HL-60 (cell line): ENCODE measurements at regions not wholly inside any gene's neighbourhood (a gene's known extent, or its start where the extent isn't known, plus 50 kb on each side); places are given as distances from the start of the nearest gene placed in this dataset.

Experiments used
- GABPA ChIP-seq: IDR thresholded peaks from 2 replicates; pipeline ENCODE4 v1.6.1; 2012; ENCODE audit warnings: low read depth
- POLR2AphosphoS5 ChIP-seq: IDR thresholded peaks from 2 replicates; pipeline ENCODE4 v1.6.1; 2012; ENCODE audit warnings: low read depth
- SPI1 ChIP-seq: IDR thresholded peaks from 2 replicates; pipeline ENCODE4 v1.6.1; 2012; ENCODE audit warnings: low read depth, mild to moderate bottlenecking, borderline replicate concordance
- TF ChIP-seq, protein P1 (sequence below): IDR thresholded peaks from one replicate; pipeline ENCODE4 v1.5.1; 2011; ENCODE audit warnings: low read length, control low read depth, inconsistent platforms; ENCODE audit not compliant: insufficient read depth
- TF ChIP-seq, protein P2 (sequence below): IDR thresholded peaks from 2 replicates; pipeline ENCODE4 v1.6.1; 2012; ENCODE audit warnings: low read depth; ENCODE audit not compliant: insufficient replicate concordance

DNA sequence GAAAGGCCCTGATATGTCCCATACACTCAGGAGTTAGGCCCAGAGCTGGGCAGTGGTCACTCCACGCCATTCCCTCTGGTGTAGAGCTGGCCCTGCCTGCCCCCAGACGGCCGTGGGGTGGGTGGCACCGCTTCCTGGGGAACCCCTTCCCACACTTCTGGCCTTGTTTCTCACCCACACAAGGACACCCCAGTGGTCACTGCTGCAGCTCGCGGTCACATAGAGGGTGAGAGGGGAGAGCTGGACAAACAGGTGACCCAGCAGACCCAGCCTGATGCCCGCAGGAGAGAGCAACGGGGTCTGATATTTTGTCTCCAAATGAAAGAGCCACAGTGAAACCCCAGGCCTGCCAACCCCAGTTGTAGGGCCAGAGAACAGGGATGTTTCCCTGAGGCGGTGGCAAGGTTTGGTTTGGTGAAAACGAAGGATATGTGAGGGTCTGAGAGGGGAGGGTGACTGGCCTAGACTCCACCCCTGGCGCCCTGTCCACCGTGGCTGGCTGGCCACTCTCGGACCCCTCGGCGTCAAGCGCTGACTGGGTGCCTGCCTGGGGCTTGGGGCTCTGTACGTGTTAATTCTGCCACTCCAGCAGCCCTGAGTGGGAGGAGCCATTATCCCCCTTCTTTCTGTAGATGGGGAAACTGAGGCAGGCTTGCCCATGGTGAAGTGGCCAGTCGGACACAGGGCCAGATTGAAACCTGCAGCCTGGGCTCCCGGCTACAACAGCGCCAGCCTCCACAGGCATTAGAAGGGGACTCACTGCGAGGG lies 71.0 kb upstream of the PPARA start:
- TF ChIP-seq, protein P1, sequence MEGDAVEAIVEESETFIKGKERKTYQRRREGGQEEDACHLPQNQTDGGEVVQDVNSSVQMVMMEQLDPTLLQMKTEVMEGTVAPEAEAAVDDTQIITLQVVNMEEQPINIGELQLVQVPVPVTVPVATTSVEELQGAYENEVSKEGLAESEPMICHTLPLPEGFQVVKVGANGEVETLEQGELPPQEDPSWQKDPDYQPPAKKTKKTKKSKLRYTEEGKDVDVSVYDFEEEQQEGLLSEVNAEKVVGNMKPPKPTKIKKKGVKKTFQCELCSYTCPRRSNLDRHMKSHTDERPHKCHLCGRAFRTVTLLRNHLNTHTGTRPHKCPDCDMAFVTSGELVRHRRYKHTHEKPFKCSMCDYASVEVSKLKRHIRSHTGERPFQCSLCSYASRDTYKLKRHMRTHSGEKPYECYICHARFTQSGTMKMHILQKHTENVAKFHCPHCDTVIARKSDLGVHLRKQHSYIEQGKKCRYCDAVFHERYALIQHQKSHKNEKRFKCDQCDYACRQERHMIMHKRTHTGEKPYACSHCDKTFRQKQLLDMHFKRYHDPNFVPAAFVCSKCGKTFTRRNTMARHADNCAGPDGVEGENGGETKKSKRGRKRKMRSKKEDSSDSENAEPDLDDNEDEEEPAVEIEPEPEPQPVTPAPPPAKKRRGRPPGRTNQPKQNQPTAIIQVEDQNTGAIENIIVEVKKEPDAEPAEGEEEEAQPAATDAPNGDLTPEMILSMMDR = no peak
- TF ChIP-seq POLR2AphosphoS5 = no peak
- no peak for TF ChIP-seq SPI1
- TF ChIP-seq, protein P2, sequence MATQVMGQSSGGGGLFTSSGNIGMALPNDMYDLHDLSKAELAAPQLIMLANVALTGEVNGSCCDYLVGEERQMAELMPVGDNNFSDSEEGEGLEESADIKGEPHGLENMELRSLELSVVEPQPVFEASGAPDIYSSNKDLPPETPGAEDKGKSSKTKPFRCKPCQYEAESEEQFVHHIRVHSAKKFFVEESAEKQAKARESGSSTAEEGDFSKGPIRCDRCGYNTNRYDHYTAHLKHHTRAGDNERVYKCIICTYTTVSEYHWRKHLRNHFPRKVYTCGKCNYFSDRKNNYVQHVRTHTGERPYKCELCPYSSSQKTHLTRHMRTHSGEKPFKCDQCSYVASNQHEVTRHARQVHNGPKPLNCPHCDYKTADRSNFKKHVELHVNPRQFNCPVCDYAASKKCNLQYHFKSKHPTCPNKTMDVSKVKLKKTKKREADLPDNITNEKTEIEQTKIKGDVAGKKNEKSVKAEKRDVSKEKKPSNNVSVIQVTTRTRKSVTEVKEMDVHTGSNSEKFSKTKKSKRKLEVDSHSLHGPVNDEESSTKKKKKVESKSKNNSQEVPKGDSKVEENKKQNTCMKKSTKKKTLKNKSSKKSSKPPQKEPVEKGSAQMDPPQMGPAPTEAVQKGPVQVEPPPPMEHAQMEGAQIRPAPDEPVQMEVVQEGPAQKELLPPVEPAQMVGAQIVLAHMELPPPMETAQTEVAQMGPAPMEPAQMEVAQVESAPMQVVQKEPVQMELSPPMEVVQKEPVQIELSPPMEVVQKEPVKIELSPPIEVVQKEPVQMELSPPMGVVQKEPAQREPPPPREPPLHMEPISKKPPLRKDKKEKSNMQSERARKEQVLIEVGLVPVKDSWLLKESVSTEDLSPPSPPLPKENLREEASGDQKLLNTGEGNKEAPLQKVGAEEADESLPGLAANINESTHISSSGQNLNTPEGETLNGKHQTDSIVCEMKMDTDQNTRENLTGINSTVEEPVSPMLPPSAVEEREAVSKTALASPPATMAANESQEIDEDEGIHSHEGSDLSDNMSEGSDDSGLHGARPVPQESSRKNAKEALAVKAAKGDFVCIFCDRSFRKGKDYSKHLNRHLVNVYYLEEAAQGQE = no peak
- TF ChIP-seq GABPA = no peak
